ENCODE measurements at regions not wholly inside any gene's neighbourhood (a gene's known extent, or its start where the extent isn't known, plus 50 kb on each side); places are given as distances from the start of the nearest gene placed in this dataset.
"Not testable (repeated sequence)": the region's sequence is repeated elsewhere in the genome, so short reads cannot be mapped to it uniquely, and the experiment has no call there.

DNA sequence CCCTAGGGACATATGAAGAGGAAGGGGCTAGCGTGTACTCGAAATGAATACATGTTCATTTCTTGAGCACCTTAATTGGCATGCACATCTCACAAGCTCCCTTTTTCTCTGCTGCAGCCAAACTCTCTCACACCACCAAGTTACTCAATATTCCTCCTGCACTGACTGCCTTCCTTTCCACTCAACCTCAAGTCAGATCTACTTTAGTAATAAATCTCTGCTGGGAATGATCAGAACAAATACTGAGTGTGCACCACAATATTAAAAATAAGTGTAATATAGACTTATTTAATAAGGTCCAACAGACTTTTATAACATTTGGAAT is 995.8 kb upstream of the WWC1 start:
- DNase-seq (ENCODE audit: extremely low read depth, insufficient read length): no peak
- no peak overlapping the region for H3K4me3 ChIP-seq (replicated peaks; ENCODE audit: low read depth, low read length)
- TF ChIP-seq, protein P1, sequence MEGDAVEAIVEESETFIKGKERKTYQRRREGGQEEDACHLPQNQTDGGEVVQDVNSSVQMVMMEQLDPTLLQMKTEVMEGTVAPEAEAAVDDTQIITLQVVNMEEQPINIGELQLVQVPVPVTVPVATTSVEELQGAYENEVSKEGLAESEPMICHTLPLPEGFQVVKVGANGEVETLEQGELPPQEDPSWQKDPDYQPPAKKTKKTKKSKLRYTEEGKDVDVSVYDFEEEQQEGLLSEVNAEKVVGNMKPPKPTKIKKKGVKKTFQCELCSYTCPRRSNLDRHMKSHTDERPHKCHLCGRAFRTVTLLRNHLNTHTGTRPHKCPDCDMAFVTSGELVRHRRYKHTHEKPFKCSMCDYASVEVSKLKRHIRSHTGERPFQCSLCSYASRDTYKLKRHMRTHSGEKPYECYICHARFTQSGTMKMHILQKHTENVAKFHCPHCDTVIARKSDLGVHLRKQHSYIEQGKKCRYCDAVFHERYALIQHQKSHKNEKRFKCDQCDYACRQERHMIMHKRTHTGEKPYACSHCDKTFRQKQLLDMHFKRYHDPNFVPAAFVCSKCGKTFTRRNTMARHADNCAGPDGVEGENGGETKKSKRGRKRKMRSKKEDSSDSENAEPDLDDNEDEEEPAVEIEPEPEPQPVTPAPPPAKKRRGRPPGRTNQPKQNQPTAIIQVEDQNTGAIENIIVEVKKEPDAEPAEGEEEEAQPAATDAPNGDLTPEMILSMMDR (IDR thresholded peaks at IDR 0.05; ENCODE audit: insufficient read depth, low read length, poor library complexity, severe bottlenecking): no peak

DNA sequence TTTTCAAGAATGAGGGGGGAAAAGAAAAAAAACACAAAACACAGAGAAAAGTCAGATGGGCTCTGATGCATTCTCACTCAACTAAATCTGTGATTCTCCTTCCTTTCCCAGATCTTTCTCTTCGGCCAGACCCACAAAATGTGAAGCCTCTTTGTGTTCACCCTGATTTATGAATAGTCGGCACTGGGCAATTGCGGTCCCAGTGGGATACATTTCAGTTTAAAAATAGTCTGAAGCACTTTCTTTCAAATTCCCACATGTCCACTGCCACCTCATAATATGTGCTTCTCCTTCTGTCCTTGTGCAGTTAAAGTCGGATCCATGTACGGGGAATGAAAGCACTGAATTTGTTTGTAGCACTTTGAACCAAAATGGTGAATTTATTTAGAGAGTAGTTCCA is 995.4 kb upstream of the WWC1 start:
- TF ChIP-seq, protein P1 (IDR thresholded peaks at IDR 0.05; ENCODE audit: insufficient read depth, low read length, poor library complexity, severe bottlenecking): no peak
- no peak overlapping the region for H3K4me3 ChIP-seq (replicated peaks; ENCODE audit: low read depth, low read length)

More for the DNA sequence above, 995.8 kb upstream of the WWC1 start:
- Histone ChIP-seq H3K36me3 (ENCODE audit: control insufficient read depth, insufficient read depth, low read length) (no peaks in the 10 kb centered on the region), H3K27me3 (replicated peaks; ENCODE audit: control insufficient read depth, insufficient read depth, low read length) (no peaks in the 10 kb centered on the region)

DNA sequence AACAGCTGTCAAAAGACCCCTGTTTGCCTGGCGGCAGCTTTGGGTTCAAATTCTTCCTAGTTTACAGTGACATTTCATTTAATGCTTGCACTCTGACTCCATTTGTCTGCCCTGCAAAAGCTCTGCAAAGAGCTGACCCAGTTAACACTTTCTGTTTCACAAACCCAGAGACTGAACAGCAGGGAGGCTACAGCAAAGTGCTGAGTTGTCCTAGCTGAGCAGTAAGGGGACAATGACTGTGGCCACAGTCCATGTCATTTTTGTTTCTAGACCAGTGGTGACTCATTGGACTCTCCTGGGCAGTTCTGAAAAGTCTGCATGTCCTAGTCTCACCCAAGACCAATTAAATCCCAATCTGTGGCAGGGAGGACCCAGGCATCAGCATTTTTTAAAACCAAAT is 994.8 kb upstream of the WWC1 start:
- TF ChIP-seq, protein P1 (IDR thresholded peaks at IDR 0.05; ENCODE audit: insufficient read depth, low read length, poor library complexity, severe bottlenecking): no peak
- no peak for DNase-seq (ENCODE audit: extremely low read depth, insufficient read length)
- no peak overlapping the region for H3K4me3 ChIP-seq (replicated peaks; ENCODE audit: low read depth, low read length)
- no peaks in the 10 kb centered on the region for H3K27me3 ChIP-seq (replicated peaks; ENCODE audit: control insufficient read depth, insufficient read depth, low read length)
- H3K36me3 ChIP-seq (ENCODE audit: control insufficient read depth, insufficient read depth, low read length): no peaks in the 10 kb centered on the region

More for the DNA sequence above, 995.4 kb upstream of the WWC1 start:
- no peak for DNase-seq (ENCODE audit: extremely low read depth, insufficient read length)
- no peaks in the 10 kb centered on the region for H3K27me3 ChIP-seq (replicated peaks; ENCODE audit: control insufficient read depth, insufficient read depth, low read length)
- H3K36me3 ChIP-seq (ENCODE audit: control insufficient read depth, insufficient read depth, low read length): no peaks in the 10 kb centered on the region

DNA sequence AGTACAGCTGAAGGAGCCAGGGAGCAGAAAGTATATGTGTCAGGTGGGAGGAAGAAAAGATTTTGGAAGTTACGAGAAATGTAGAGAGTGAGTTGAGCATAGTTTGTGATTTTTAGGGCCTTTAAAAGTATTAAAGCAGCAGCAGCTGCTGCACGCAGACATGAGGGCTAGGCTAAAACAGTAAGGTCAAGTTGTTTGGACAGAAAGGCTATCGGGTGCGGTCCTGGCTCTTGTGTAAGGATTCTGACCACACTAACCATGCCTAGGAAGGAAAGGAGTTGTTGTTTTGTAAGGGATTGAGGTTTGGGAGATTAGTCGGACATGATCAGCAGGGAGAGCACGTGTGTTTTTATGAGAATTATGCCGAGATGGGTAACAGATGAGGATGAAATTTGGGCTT is 991.6 kb upstream of the WWC1 start:
- H3K4me3 ChIP-seq (replicated peaks; ENCODE audit: low read depth, low read length); DNase-seq (ENCODE audit: extremely low read depth, insufficient read length); H3K36me3 ChIP-seq (ENCODE audit: control insufficient read depth, insufficient read depth, low read length); H3K27me3 ChIP-seq (replicated peaks; ENCODE audit: control insufficient read depth, insufficient read depth, low read length): not testable (repeated sequence)

DNA sequence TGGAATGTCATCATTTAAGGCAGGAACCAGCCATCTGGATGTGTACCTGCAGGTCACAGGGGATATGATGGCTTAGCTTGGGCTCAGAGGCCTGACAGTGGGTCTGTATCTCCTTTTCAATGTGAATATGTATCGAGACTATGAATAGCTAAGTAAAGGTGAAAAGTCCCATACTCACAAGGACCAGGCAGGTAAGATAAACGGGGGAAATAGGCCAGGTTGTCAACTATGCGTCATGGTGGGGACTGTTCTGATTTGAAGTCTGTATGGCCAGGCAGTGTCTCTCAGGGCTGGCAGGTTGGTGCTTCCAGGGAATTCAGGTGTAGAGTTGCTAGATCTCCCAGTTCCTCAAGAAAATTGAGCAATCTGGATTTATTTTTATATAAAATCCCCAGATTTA is 987.9 kb upstream of the WWC1 start:
- TF ChIP-seq, protein P1 (IDR thresholded peaks at IDR 0.05; ENCODE audit: insufficient read depth, low read length, poor library complexity, severe bottlenecking): no peak

DNA sequence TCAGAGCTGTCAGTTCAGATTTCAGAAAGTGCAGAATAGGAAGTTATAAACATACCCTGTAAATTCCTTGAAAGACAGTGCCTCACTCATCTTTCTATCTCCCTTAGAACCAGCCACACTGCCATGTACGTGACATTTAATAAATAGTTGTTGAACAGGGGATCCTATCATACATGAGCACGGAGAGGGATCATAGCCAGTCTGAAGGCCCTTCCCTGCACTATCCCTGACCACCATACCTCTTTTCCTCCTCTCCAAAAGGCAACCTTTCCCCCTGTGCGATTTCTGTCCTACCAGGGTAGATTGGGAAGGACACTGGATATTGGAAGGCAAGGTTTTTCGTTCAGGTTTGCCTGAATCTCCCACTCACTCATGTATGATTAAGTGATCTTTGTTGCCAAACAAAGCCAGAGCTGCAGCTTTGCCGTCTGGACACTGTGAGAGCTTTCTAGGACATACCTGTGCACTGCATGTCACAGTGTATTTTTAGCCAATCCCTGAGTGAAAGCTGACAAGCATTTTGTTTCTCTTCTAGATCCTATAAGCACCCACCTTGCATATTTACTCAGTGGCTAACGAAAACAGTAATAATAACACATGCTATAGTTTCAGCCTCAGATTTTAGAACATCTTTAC is 986.5 kb upstream of the WWC1 start:
- no peak for DNase-seq (ENCODE audit: extremely low read depth, insufficient read length)
- H3K27me3 ChIP-seq (replicated peaks; ENCODE audit: control insufficient read depth, insufficient read depth, low read length): no peaks in the 10 kb centered on the region
- H3K36me3 ChIP-seq (ENCODE audit: control insufficient read depth, insufficient read depth, low read length): no peaks in the 10 kb centered on the region
- no peak overlapping the region for H3K4me3 ChIP-seq (replicated peaks; ENCODE audit: low read depth, low read length)
- TF ChIP-seq, protein P1 (IDR thresholded peaks at IDR 0.05; ENCODE audit: insufficient read depth, low read length, poor library complexity, severe bottlenecking): no peak

More for the DNA sequence above, 987.9 kb upstream of the WWC1 start:
- Histone ChIP-seq H3K36me3 (ENCODE audit: control insufficient read depth, insufficient read depth, low read length) (no peaks in the 10 kb centered on the region), H3K4me3 (replicated peaks; ENCODE audit: low read depth, low read length) (no peak overlapping the region), H3K27me3 (replicated peaks; ENCODE audit: control insufficient read depth, insufficient read depth, low read length) (no peaks in the 10 kb centered on the region)
- no peak for DNase-seq (ENCODE audit: extremely low read depth, insufficient read length)
